Ascending aorta (tissue), 2 donors: ENCODE measurements at regions not wholly inside any gene's neighbourhood (a gene's known extent, or its start where the extent isn't known, plus 50 kb on each side); places are given as distances from the start of the nearest gene placed in this dataset.

Experiments
- DNase-seq, 2 donors: peaks; one replicate each; pipeline ENCODE4 v3.0.0-alpha.2; 2019; ENCODE audit warnings: low spot score in 2 of 2
- H3K27ac ChIP-seq, 2 donors: fragments of 200-600 bp; sonication (generic); one replicate each; pipeline ENCODE4 v1.5.1; 2016 to 2017; ENCODE audit warnings: mild to moderate bottlenecking in 1 of 2
- H3K27me3 ChIP-seq: fragments of 200-600 bp; sonication (generic); one replicate; pipeline ENCODE4 v1.5.1; 2017
- H3K36me3 ChIP-seq, 2 donors: fragments of 200-600 bp; sonication (generic); one replicate each; pipeline ENCODE4 v1.5.1; 2016
- H3K4me1 ChIP-seq, 2 donors: fragments of 200-600 bp; sonication (generic); one replicate each; pipeline ENCODE4 v1.5.1; 2016 to 2017; ENCODE audit warnings: mild to moderate bottlenecking in 1 of 2
- H3K4me3 ChIP-seq, 2 donors: fragments of 200-600 bp; sonication (generic); one replicate each; pipeline ENCODE4 v1.5.1; 2016 to 2017; ENCODE audit warnings: mild to moderate bottlenecking in 1 of 2
- H3K9me3 ChIP-seq, 2 donors: fragments of 200-600 bp; sonication (generic); one replicate each; pipeline ENCODE4 v1.5.1; 2016
- CTCF ChIP-seq, 3 experiments: fragments of 200-600 bp in 2 of 3; fragments of 450-650 bp in 1 of 3; sonication (generic) in 2 of 3; IDR thresholded peaks; one replicate each; pipeline ENCODE4 v1.5.1; 2016 to 2019; ENCODE audit warnings: antibody characterized with exemption in 3 of 3, mild to moderate bottlenecking in 1 of 3, moderate library complexity in 1 of 3
- intact Hi-C: fragments of 100-400 bp; cut with DNase I; formaldehyde crosslinking; loops from one replicate; pipeline ENCODE4 v1.15.1; 2023

DNA sequence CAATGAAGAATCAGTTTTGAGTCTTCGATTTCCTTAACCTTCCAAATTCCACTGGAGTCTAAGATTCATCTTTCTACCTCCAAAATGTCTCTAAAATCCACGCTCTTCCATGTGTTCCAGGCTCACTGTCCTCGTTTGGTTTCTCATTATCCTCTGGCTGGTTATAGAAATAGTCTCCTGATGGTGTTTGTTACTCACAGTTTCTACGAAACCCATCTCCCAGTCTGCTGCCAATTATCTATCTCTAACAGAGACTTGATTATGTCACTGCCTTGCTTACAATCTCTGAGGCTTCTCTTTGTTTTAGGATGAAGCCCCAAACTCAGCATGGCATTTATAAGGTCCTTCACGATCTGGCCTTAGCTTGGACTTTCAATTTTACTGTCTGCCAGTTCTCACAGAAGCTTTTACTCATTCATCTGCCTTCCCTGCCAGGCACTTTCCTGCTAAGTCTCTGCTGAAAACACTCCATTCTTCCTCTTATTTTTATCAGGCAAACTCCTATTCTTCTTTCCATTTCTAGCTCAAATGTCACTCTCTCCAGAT lies 339.6 kb upstream of the SGCD start:
- Histone ChIP-seq H3K27ac (no peak overlapping the region), H3K36me3 (no peaks in the 10 kb centered on the region), H3K27me3 (no peaks in the 10 kb centered on the region), H3K4me3 (no peak overlapping the region), H3K4me1 (no peaks in the 10 kb centered on the region), H3K9me3 (no peaks in the 10 kb centered on the region)
- TF ChIP-seq CTCF (IDR thresholded peaks at IDR 0.05) = no peak
- intact Hi-C loops = no loop called here
- no peak for DNase-seq

- no peak for TF ChIP-seq CTCF (IDR thresholded peaks at IDR 0.05)
- intact Hi-C loops = no loop called here
- no peaks in the 10 kb centered on the region for H3K9me3 ChIP-seq
- no peak overlapping the region for H3K4me3 ChIP-seq
- H3K4me1 ChIP-seq = no peaks in the 10 kb centered on the region
- no peaks in the 10 kb centered on the region for H3K27me3 ChIP-seq
- no peaks in the 10 kb centered on the region for H3K36me3 ChIP-seq
- no peak for DNase-seq
- no peak overlapping the region for H3K27ac ChIP-seq
Observed at GRCh38 chr5:155989879-155990278, 337.1 kb upstream of the SGCD start.

- no peaks in the 10 kb centered on the region for H3K9me3 ChIP-seq
- intact Hi-C loops = no loop called here
- no peaks in the 10 kb centered on the region for H3K27me3 ChIP-seq
- no peaks in the 10 kb centered on the region for H3K36me3 ChIP-seq
- no peak for DNase-seq
- H3K27ac ChIP-seq = no peak overlapping the region
- no peaks in the 10 kb centered on the region for H3K4me1 ChIP-seq
- TF ChIP-seq CTCF (IDR thresholded peaks at IDR 0.05) = no peak
- H3K4me3 ChIP-seq = no peak overlapping the region
Observed at GRCh38 chr5:155996123-155996522, 330.8 kb upstream of the SGCD start.

- no peaks in the 10 kb centered on the region for H3K9me3 ChIP-seq
- DNase-seq = no peak
- TF ChIP-seq CTCF (IDR thresholded peaks at IDR 0.05) = no peak
- no peaks in the 10 kb centered on the region for H3K27me3 ChIP-seq
- no peak overlapping the region for H3K27ac ChIP-seq
- no peaks in the 10 kb centered on the region for H3K36me3 ChIP-seq
- intact Hi-C loops = no loop called here
- H3K4me3 ChIP-seq = no peak overlapping the region
- no peaks in the 10 kb centered on the region for H3K4me1 ChIP-seq
Observed at GRCh38 chr5:155998257-155998656, 328.7 kb upstream of the SGCD start.

DNA sequence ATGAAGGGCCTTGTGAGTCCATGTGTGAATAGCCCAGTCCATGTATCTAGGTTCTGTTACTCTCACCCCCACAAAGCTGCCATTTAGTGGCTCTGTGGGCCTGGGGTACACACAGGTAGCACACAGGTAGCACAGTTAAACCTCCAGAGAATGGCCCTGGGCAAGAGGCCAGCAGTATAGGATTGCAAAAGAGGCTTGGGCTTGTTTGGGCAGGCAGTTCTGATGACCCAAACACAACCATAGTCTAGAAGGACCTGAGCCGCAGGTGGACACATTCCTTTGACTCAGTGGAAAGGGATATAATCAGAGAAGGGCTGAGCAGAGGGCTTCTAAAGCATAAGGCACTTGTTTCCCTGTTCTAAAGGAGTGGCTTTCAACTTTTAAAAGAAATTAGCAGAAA lies 326.8 kb upstream of the SGCD start:
- no peaks in the 10 kb centered on the region for H3K4me1 ChIP-seq
- TF ChIP-seq CTCF (IDR thresholded peaks at IDR 0.05) = no peak
- H3K9me3 ChIP-seq = no peaks in the 10 kb centered on the region
- no peak for DNase-seq
- no peaks in the 10 kb centered on the region for H3K36me3 ChIP-seq
- no peak overlapping the region for H3K4me3 ChIP-seq
- intact Hi-C loops = no loop called here
- H3K27ac ChIP-seq = no peak overlapping the region
- H3K27me3 ChIP-seq = no peaks in the 10 kb centered on the region

GRCh38 chr5:156004754-156005153 lies 322.2 kb upstream of the SGCD start:
- Histone ChIP-seq H3K27ac (no peak overlapping the region), H3K27me3 (no peaks in the 10 kb centered on the region), H3K4me1 (no peaks in the 10 kb centered on the region), H3K9me3 (no peaks in the 10 kb centered on the region), H3K36me3 (no peaks in the 10 kb centered on the region), H3K4me3 (no peak overlapping the region)
- intact Hi-C loops = no loop called here
- no peak for DNase-seq
- TF ChIP-seq CTCF (IDR thresholded peaks at IDR 0.05) = no peak
